Naive thymus-derived CD8-positive, alpha-beta T cell (primary cell): ENCODE measurements at regions not wholly inside any gene's neighbourhood (a gene's known extent, or its start where the extent isn't known, plus 50 kb on each side); places are given as distances from the start of the nearest gene placed in this dataset.

Experiments
- ATAC-seq, 2 donors: fragments of 150-1000 bp; cut with Tn5 transposase in 1 of 2; sonication (Bioruptor Pico), chemical (Tn5 transposase) in 1 of 2; 1 replicate in 1 of 2; 2 replicates in 1 of 2; pipeline ENCODE4 v1.10.0; 2021; ENCODE audit warnings: mild to moderate bottlenecking in 2 of 2, moderate library complexity in 2 of 2
- POLR2A ChIA-PET: fragments of 350-600 bp; sonication (Branson Sonifier 250); formaldehyde crosslinking; loops from one replicate; lab custom pipeline; 2021; ENCODE audit warnings: antibody characterized with exemption; lab: Charles Lee
- DNase-seq, 10 donors: peaks; one replicate each; pipeline versions ENCODE4 v3.0.0 to v3.0.0-alpha.2; 2020 to 2022
- H3K27ac Mint-ChIP-seq, 10 donors: one replicate each; pipeline ENCODE4 v1.8.0; 2020 to 2022; ENCODE audit warnings: mild to moderate bottlenecking in 10 of 10, mixed read lengths in 10 of 10, moderate library complexity in 4 of 10, inconsistent platforms in 1 of 10
- H3K27me3 Mint-ChIP-seq, 5 donors: one replicate each; pipeline ENCODE4 v1.8.0; 2021 to 2022; ENCODE audit warnings: mixed read lengths in 5 of 5
- H3K36me3 Mint-ChIP-seq, 3 donors: one replicate each; pipeline ENCODE4 v1.8.0; 2020 to 2022; ENCODE audit warnings: mixed read lengths in 3 of 3, mild to moderate bottlenecking in 2 of 3, inconsistent platforms in 1 of 3
- H3K4me1 Mint-ChIP-seq, 4 donors: one replicate each; pipeline ENCODE4 v1.8.0; 2021 to 2022; ENCODE audit warnings: mixed read lengths in 4 of 4
- H3K4me3 Mint-ChIP-seq, 10 donors: one replicate each; pipeline ENCODE4 v1.8.0; 2020 to 2022; ENCODE audit warnings: mild to moderate bottlenecking in 10 of 10, mixed read lengths in 10 of 10, moderate library complexity in 6 of 10, inconsistent platforms in 1 of 10
- H3K9me3 Mint-ChIP-seq, 9 donors: one replicate each; pipeline ENCODE4 v1.8.0; 2020 to 2022; ENCODE audit warnings: mixed read lengths in 9 of 9, mild to moderate bottlenecking in 3 of 9, inconsistent platforms in 1 of 9, moderate library complexity in 1 of 9

DNA sequence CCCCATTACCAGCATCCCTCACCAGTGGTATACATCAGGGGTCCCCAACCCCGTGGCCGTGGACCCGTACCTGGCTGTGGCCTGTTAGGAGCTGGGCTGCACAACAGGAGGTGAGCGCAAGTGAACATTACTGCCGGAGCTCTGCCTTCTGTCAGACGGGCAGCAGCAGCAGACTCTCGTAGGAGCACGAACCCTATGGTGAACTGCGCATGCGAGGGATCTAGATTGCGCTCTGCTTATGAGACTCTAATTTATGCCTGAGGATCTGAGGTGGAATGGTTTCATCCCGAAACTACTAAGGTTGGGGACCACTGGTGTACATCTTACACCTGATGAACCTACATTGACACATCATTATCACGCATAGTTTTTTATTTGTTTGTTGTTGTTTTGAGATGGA, 52.8 kb upstream of the DHX15 start:
- no peak overlapping the region for H3K4me3 Mint-ChIP-seq
- POLR2A ChIA-PET, result no interaction called here
- H3K4me1 Mint-ChIP-seq, result peaks cover 0 to 2% (median 0%) of the 10 kb centered on the region in 4 donors
- DNase-seq, result no peak
- no peaks in the 10 kb centered on the region for H3K9me3 Mint-ChIP-seq
- H3K27ac Mint-ChIP-seq, result no peak overlapping the region
- H3K27me3 Mint-ChIP-seq, result peaks cover 0 to 17% (median 10%) of the 10 kb centered on the region in 5 donors
- no peaks in the 10 kb centered on the region for H3K36me3 Mint-ChIP-seq
- no peak for ATAC-seq

- DNase-seq (no peak), ATAC-seq (no peak)
- Mint-ChIP-seq H3K36me3 (no peaks in the 10 kb centered on the region), H3K4me3 (no peak overlapping the region), H3K27me3 (peaks cover 0 to 17% (median 7%) of the 10 kb centered on the region in 5 donors), H3K4me1 (peaks cover 0 to 2% (median 0%) of the 10 kb centered on the region in 4 donors), H3K27ac (no peak overlapping the region), H3K9me3 (no peaks in the 10 kb centered on the region)
- POLR2A ChIA-PET, result no interaction called here
Measured at GRCh38 chr4:24638396-24638875, 54.1 kb upstream of the DHX15 start.

GRCh38 chr4:24639714-24640113, 55.4 kb upstream of the DHX15 start:
- no peak overlapping the region for H3K27ac Mint-ChIP-seq
- H3K9me3 Mint-ChIP-seq, result no peaks in the 10 kb centered on the region
- H3K4me1 Mint-ChIP-seq, result peaks cover 0 to 2% (median 0%) of the 10 kb centered on the region in 4 donors
- DNase-seq (no peak), ATAC-seq (no peak)
- H3K4me3 Mint-ChIP-seq, result no peak overlapping the region
- H3K36me3 Mint-ChIP-seq, result no peaks in the 10 kb centered on the region
- POLR2A ChIA-PET, result no interaction called here
- H3K27me3 Mint-ChIP-seq, result peaks cover 0 to 17% (median 10%) of the 10 kb centered on the region in 5 donors

- Mint-ChIP-seq H3K27me3 (peaks cover 0 to 17% (median 10%) of the 10 kb centered on the region in 5 donors), H3K36me3 (no peaks in the 10 kb centered on the region), H3K4me3 (no peak overlapping the region), H3K4me1 (peaks cover 0 to 2% (median 0%) of the 10 kb centered on the region in 4 donors), H3K9me3 (no peaks in the 10 kb centered on the region), H3K27ac (no peak overlapping the region)
- POLR2A ChIA-PET, result no interaction called here
- no peak for ATAC-seq
- no peak for DNase-seq
Measured at GRCh38 chr4:24640366-24640765, 56.0 kb upstream of the DHX15 start.

- POLR2A ChIA-PET, result no interaction called here
- ATAC-seq (no peak), DNase-seq (no peak)
- Mint-ChIP-seq H3K27me3 (peaks cover 0 to 17% (median 9%) of the 10 kb centered on the region in 5 donors), H3K9me3 (no peaks in the 10 kb centered on the region), H3K4me3 (no peak overlapping the region), H3K4me1 (peaks cover 0 to 2% (median 0%) of the 10 kb centered on the region in 4 donors), H3K36me3 (no peaks in the 10 kb centered on the region), H3K27ac (no peak overlapping the region)
Measured at GRCh38 chr4:24642981-24643547, 58.7 kb upstream of the DHX15 start.

GRCh38 chr4:24643774-24644520, 59.6 kb upstream of the DHX15 start:
- H3K9me3 Mint-ChIP-seq, result no peaks in the 10 kb centered on the region
- H3K36me3 Mint-ChIP-seq, result no peaks in the 10 kb centered on the region
- H3K27ac Mint-ChIP-seq, result no peak overlapping the region
- no peak overlapping the region for H3K4me3 Mint-ChIP-seq
- DNase-seq (no peak), ATAC-seq (no peak)
- peaks cover 0 to 2% (median 0%) of the 10 kb centered on the region in 4 donors for H3K4me1 Mint-ChIP-seq
- peaks cover under 1 to 17% (median 10%) of the 10 kb centered on the region in 5 donors for H3K27me3 Mint-ChIP-seq
- POLR2A ChIA-PET, result interaction anchor here (0.7 kb wide), 1 partner anchor 44 kb away, joined by 4 read pairs; no protein-coding TSS in a partner anchor

GRCh38 chr4:24644983-24645764, 60.8 kb upstream of the DHX15 start:
- no peak overlapping the region for H3K27ac Mint-ChIP-seq
- no peaks in the 10 kb centered on the region for H3K36me3 Mint-ChIP-seq
- ATAC-seq (no peak), DNase-seq (no peak)
- no peaks in the 10 kb centered on the region for H3K9me3 Mint-ChIP-seq
- H3K27me3 Mint-ChIP-seq, result peaks cover 4 to 13% (median 8%) of the 10 kb centered on the region in 5 donors
- no peak overlapping the region for H3K4me3 Mint-ChIP-seq
- H3K4me1 Mint-ChIP-seq, result peaks cover 0 to under 1% (median 0%) of the 10 kb centered on the region in 4 donors
- POLR2A ChIA-PET, result no interaction called here

GRCh38 chr4:24645765-24646550, 61.6 kb upstream of the DHX15 start:
- no peaks in the 10 kb centered on the region for H3K4me1 Mint-ChIP-seq
- H3K27ac Mint-ChIP-seq, result no peak overlapping the region
- DNase-seq (no peak), ATAC-seq (no peak)
- POLR2A ChIA-PET, result no interaction called here
- no peak overlapping the region for H3K4me3 Mint-ChIP-seq
- H3K36me3 Mint-ChIP-seq, result no peaks in the 10 kb centered on the region
- H3K9me3 Mint-ChIP-seq, result no peaks in the 10 kb centered on the region
- peaks cover under 1 to 14% (median 6%) of the 10 kb centered on the region in 5 donors for H3K27me3 Mint-ChIP-seq

DNA sequence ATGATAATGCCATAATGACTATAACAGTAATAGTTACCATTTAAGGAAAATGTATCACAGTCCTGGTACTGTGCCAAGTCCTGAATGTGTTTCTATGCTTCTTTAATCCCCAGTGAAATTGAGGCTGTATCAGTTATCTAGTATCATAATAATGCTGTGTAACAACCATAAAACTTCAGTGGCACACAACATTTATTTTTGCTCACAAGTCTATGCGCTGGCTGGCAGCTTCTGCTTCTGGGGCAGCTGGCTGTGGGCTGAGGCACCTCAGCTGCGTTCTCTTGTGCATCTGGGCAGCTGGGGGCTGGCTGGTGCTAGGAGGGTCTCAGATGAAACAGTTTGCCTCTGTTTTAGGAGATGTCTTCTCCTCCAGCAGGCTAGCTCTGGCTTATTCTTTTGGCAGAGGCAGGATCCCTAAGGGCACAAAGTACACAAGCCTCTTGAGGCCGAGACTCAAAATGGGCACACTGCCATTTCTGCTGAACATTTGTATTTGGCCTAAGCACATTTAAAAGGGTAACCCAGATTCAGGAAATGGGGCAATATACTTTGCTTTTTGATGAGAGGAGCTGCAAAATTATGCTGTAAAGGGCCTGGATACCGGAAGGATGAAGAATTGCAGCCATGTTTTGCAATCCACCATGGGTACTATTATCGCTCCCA, 62.6 kb upstream of the DHX15 start:
- Mint-ChIP-seq H3K36me3 (no peaks in the 10 kb centered on the region), H3K4me1 (no peaks in the 10 kb centered on the region), H3K9me3 (no peaks in the 10 kb centered on the region), H3K4me3 (no peak overlapping the region), H3K27me3 (peaks cover 0 to 14% (median 4%) of the 10 kb centered on the region in 5 donors), H3K27ac (peak overlapping the region in 1 of 10 donors; percentile 40)
- ATAC-seq (no peak), DNase-seq (no peak)
- POLR2A ChIA-PET, result no interaction called here

GRCh38 chr4:24650849-24651640, 66.7 kb upstream of the DHX15 start:
- Mint-ChIP-seq H3K4me3 (no peak overlapping the region), H3K36me3 (no peaks in the 10 kb centered on the region), H3K9me3 (no peaks in the 10 kb centered on the region), H3K4me1 (no peaks in the 10 kb centered on the region), H3K27me3 (peaks cover 0 to 12% (median 4%) of the 10 kb centered on the region in 5 donors), H3K27ac (no peak overlapping the region)
- no peak for ATAC-seq
- POLR2A ChIA-PET, result no interaction called here
- no peak for DNase-seq

GRCh38 chr4:24655326-24655725, 71.0 kb upstream of the DHX15 start:
- H3K36me3 Mint-ChIP-seq, result no peaks in the 10 kb centered on the region
- POLR2A ChIA-PET, result no interaction called here
- no peak overlapping the region for H3K4me3 Mint-ChIP-seq
- DNase-seq (no peak), ATAC-seq (no peak)
- no peak overlapping the region for H3K27ac Mint-ChIP-seq
- H3K27me3 Mint-ChIP-seq, result peaks cover 6 to 27% (median 9%) of the 10 kb centered on the region in 5 donors
- peaks cover 0 to 2% (median 0%) of the 10 kb centered on the region in 9 donors for H3K9me3 Mint-ChIP-seq
- peaks cover 1 to 20% (median 13%) of the 10 kb centered on the region in 4 donors for H3K4me1 Mint-ChIP-seq
